T follicular helper cell (primary cell): ENCODE measurements at regions not wholly inside any gene's neighbourhood (a gene's known extent, or its start where the extent isn't known, plus 50 kb on each side); places are given as distances from the start of the nearest gene placed in this dataset.

Experiments
- DNase-seq: peaks from one replicate; pipeline ENCODE4 v3.0.0-alpha.2; 2020; ENCODE audit warnings: low read depth

DNA sequence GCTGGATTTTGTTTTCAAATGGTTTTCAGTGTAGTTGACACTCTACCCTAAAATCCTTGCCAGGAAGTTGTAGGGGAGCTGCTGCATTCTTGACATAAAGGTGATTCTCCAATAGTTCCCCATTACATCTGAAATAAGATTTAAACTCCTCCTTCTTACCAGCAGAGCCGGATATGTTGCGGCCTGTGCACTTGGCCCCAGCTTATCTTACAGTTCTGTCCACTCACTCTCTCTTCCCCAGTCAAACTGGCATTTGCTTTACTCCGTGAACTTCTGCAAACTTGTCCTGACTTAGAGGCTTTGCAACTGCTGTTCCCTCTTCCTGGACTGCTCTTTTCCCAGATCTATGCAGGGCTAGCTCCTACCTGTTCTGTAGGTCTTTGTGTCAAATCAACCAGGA is 929.5 kb downstream of the VRK1 start:
- no peak for DNase-seq

DNA sequence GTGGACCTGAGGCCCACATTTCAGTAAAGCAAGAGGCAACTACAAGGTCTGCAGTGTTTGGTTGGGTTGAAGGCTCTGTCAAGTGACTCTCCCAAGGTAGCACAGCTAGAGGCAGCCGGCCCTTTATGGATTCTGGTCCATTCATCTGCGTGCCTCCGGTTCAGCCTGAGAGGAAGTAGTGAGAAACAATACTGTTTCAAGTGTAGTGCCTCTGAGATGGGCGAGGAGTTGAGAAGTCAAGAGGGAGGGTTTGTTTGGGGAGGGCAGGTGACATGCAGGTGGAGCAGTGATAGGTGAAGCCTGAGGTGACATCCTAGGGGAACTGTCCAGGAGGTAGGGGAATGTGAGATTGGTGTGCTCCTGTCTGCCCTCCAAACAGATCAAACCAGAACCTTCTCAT is 933.5 kb downstream of the VRK1 start:
- no peak for DNase-seq

DNA sequence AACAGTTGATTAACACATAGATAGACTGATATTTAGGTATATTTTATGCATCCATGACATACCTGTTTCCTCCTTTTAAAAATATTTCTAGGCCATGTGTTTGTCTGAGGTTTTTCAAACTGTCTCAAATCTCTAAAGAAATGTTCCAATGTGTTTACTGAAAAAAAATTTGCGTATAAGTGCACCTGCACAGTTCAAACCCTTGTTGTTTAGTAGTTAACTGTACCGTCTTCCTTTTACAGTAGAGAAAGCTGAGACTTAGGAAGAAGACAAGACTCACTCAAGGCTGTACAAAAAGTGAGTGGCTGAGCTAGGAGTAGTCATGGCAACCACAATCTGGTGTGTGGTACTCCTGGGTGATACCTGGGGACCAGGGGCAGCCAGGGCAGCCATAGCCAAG is 934.6 kb downstream of the VRK1 start:
- no peak for DNase-seq

DNA sequence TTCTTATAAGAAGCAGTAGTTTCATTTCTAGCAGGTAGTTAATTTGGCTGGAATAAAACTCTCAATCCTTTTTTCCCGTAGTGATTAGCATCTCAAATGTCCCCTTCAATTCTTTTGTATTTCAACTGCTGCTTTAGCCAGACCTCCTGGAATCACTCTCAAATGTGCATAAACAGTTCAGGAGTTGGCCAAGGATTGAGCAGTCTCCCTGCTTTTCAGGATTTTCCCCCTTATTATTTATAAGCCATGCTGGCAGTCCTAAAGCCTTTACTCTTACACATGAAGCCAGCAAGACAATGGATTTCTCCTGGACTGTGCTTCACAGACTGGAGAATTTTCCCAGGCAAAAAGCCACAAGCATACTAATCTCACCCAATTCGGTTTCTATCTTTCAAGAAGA is 950.1 kb downstream of the VRK1 start:
- DNase-seq, result no peak

DNA sequence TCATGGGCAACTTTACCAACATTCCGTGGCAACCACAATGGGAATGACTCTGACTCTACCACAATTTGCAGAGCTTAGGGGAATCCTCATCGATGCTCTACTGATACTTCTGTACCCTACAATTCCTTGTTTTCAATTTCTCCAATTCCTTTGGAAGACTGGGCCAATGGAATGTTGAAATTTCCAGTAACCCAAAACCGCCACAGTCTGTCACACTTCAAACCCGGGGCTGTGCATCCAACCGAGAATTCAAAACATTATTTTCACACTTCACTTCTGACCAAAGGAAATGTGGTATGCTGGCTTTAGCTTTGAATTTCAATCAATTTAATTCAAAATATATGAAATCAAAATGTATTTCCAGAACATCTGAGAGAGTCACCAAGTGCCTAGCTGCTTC is 951.4 kb downstream of the VRK1 start:
- no peak for DNase-seq

DNA sequence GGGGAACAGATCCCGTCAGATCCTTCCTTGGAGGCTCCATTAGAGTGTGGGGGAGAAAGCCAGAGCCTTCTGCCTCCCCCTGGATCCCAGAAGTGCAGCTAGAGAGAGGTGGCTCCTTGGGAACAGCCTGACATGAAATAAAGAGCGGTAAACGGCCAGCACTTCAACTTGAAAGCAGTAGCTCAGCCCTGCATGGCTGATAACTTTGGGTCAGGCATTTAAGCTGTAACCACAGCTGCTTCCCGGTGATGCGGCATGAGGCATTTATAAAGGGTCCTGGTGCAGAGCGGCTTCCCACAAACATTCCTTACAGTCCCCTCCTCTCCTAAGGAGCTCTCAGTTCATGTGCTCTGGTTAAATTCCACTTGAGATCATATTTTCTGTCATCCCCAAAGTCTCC is 960.3 kb downstream of the VRK1 start:
- no peak for DNase-seq

DNA sequence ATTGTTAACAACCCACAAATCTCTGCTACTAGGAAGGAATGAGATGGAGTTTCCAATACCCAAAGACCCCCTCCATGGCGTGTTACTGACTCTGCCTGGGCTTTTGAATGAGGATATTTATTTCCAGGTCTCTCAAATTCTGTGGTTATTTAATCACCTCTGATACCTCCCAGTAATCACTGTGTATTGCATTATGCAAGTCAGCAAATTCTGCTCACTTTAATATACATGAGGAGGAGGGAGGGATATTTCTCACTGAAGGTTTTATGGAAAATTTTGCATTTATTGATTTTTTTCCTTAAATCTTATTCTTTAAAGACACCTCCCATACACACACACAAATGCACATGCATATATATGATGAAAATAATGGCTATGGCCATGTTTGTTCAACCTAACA is 962.9 kb downstream of the VRK1 start:
- DNase-seq, result no peak

DNA sequence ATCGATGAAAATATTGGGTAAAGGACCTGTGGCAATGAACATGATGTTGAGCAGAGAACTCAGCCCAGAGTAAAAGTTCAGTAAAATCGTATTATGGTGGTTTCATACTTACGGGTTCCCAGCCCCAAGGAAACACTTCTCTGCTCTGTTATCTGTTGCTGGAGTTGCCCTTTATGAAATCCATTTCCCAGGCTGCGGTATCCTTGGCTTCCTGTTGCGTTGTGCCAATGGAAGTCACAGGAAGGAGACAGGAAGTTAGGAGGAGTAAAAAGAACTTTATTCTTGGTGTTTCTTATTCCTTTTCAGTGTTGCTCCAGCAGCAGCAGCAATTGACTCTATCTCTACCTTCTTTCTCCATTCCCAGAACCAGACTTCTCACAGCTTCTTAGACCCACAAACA is 965.2 kb downstream of the VRK1 start:
- no peak for DNase-seq

DNA sequence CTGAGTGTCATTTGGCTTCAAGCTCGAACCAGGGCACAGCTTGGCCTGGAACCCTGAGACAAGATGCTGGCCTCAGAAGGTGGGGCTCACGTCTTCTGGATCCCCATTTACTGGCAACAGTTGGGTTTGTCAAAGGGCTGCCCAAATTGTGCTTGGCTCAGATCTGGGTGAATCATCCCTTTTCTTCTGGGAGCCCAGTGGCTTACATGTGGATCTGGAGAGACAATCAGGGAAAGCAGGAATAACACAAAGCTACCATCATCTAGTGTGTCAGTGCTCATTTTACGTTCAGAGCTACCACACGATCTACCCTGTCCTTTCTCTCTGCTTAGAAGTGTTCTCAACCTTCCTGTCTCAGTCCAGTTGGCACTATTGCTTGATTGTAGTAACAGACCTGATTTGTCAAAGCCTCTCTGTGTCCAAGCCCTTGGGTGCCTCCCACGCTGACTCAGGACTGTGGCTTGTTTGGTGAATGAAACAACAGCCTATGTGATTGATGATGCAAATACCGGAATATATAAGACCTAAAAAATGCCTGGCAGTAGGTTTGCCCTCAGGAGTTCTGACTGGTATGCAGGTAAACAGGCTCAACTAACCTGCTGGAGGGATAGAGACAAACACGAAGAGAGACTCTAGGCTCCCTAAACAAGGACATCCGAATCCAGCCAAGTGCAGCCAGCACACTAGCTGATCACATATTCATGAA is 974.3 kb downstream of the VRK1 start:
- no peak for DNase-seq

DNA sequence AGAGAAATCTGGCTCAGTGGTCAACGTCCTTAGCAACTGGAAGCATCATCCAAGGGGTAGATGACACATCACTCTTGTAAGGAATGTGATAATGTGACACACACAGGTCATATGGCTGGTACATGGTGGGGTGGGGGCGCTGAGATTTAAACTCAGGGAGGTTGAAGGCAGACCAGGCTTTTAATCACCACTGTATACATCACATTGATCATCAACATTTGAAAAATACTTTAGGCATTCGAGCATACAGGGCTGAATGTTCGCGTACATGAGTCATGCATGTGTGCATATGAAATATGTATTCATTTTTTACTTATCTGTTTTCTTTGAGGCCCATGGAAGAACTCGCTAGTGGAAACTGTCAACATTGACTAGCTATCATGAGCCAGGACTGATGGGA is 976.4 kb downstream of the VRK1 start:
- DNase-seq, result no peak

DNA sequence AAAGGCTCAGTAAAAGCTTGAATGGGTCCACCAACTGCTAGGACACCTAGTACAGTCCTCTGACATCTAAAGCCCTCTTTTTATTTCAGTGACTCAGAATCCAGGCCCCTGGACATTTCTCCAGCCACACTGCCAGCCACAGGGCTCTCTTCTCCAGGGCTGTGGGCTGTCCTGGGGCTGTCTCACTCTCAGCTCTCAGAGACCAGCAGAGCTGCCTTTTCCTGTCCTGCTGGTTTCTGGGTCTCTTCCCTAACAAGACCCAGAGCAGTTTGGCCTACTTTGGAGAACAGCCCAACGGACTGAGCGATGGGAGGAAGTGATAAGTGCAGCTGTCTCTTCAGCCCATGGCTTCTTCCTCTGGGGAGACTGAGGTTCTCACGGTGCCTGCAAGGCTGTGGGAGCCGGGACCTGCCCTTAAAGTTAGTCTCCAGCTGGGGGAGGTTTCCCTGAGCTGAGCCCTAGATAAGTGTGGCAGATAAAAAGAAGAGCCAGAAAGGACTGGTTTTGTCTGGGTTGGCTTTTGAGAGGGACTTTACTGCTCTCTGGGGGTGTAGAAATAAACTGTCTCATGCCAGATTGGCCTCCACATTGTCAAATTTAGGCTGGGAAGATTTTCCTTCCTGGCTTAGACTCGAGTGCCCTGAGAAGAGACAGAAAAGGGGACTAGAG is 979.8 kb downstream of the VRK1 start:
- no peak for DNase-seq

DNA sequence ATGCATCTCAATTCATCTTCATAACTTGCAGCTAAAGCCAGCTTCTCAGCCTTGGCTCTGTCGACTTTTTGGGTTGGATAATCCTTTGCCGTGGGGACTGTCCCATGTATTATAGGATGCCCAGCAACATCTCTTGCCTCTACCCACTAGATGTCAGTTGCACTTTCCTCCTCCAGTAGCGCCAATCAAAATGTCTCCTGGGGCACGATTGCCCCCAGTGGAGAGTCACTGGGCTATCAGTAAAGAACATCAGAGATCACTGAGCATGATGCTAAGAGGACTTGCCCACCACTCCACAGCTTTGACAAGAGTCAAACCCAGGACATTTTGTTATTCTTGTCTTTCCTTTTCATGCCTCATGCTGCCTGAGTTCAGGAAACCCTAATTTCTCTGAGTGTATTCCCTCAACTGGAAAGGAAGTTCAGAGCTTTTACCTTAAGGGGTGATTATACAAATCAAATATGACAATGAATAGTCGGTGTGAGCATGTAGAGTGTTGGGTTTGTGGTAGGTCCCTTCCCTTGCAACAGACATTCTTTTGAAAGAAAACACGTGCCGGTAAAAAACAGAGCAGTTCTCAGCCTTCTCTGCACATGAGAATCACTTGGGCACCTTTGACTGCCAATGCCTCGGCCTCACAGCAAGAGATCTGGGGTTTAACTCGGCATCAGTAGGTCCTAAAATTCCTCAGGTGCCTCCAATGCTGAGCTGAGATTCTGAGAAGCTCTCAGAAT is 980.6 kb downstream of the VRK1 start:
- no peak for DNase-seq

DNA sequence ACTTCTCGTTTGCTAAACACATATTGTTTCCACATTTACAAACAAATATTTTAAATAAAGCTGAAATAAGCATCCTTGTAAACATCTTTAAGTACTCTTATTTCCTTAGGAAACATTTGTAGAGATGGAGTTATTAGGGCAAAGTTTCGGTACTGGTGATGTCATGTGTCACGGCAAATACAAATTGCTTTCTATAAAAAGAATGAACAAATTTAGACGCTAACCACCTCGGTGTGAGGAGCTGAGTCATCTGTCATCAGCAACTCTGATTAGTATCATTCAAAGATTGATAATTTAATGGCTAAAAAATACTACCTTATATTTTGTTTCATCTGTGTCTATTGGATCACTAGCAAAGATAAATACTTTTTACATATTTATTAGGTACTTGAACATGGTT is 982.0 kb downstream of the VRK1 start:
- no peak for DNase-seq

DNA sequence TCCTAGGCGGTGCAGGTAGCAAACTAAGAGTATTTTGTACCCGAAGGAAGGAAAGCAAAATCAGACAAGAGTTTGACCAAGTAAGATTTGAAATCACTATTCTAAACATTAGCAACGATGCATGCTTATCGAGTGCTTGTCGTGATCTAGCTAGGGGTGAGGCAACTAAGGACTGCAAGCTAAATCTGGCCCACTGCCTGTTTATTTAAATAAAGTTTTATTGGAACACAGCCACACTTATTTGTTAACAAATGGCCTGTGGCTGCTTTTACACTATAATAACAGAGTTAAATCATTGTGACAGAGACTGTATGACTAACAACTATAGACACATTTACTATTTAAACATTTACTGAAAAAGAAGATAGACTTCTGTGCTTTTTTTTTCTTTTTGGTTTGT is 983.6 kb downstream of the VRK1 start:
- DNase-seq, result no peak

DNA sequence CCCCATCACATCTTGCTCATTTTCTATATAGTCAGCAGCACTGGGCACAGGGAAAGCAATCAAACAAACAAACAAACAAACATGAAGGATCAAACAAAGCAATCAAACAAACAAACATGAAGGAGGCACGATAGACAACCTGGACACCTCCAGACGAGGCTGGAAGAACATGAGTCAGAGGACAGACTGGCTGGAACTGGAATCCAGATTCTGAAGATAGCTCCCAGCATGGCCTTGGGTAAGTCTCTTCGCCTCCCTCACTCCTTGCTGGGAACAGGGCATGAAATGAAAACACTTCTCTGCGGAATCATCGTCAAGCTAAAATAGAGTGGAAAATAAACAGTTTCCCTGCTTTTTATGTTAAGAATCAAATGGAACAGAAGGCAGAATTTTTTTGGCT is 984.8 kb downstream of the VRK1 start:
- no peak for DNase-seq

DNA sequence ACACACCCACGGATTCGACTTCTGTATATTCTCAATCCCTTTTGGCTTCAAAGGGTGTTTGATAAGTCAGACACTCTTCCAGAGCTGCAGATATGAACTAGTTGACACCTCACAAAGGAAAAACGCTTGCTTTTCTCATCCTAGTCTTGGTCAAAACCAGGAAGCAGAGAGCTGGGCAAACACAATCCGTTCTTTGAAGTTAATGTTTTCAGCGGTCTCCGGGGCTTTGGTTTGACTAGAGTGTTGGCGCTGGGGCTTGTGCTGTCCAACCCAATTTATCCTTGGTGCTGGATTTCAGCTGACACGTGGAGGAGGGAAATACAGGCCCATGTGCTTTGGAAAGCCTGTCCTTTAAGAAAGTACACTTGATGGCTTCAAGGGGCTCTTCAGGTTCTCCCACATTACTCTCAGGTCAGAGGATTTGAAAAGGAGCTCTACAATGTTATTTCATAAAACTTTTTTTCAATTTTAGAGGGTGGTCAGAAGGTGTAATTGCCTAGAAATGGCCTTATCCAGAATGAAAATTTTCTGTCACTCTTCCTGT is 985.8 kb downstream of the VRK1 start:
- DNase-seq, result no peak

DNA sequence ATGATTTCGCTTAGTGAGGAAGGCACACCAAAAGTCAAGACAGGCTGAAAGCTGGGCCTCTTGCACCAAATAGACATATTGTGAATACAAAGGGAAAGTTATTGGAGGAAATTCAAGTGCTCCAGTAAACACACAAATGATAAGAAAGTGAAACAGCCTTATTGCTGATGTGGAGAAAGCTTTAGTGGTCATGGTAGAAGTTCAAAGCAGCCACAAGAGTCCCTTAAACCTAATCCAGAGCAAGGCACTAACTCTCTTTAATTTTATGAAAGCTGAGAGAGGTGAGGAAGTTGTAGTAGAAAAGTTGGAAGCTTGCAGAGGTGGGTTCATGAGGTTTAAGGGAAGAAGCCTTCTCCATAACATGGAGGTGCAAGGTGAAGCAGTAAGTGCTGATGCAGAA is 988.3 kb downstream of the VRK1 start:
- DNase-seq, result no peak

DNA sequence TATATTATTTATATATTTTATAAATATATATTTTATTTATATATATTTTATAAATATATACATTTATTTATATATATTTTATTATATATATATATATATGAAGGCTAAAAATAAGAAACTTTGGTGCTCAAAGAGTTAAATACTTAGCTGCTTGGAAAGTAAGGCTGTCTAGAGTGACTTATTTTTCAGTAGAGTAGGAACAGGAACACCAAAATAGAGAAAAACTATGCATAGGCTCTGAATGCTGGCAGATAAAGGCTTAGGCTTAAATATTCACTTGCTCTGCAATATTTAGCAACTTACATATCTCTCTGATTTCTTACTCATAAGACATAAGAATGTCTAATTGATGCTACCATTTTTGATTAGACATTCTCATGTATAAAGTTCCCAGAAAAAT is 991.2 kb downstream of the VRK1 start:
- no peak for DNase-seq

DNA sequence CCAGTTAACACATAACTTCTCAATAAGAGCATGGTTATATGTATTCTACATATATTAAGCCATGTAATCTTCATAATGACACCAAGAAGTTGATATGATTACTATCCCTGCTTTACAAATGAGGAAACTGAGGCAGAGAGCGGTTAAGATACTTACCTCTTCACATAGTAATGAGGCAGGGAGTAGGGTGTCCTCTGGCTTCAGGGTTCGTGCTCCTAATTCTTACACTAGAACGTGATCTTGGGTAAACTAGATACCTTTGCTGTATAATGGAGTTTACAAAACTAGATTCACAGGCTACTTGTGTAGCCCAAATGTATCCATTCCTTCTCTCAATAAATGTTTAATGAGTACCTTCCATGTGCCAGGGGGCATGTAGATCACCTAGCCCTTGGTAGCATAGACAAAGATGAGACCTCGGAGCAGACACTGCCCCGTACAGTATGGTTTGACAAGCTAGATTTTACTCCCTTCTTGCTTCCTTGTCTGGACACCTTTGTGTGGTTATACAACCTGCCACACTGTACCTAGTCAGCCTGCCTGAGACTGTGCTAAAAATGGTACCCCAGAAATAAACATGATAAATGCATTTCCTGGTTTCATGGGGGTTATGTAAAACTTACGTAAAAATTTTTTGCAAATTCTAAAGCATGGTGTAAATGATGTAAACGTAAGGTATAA is 991.8 kb downstream of the VRK1 start:
- no peak for DNase-seq

DNA sequence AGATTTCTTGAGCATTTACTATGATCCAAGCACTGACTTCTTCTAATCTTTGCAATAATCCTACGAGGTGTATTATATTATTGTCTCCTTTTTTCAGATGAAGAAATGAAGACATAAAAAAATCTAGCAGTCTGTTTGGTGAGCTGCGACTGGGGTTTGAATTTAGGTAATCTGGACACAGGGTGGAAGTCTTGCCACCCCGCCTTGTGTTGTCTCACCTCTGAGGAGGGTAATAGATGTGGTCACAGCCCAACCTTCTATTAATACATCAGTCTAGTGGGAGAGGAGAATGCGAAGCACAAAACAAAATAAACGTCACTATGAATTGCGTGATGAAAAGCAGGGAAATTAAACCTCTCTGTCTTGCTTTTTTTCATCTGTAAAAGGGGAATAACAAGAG is 993.9 kb downstream of the VRK1 start:
- no peak for DNase-seq

DNA sequence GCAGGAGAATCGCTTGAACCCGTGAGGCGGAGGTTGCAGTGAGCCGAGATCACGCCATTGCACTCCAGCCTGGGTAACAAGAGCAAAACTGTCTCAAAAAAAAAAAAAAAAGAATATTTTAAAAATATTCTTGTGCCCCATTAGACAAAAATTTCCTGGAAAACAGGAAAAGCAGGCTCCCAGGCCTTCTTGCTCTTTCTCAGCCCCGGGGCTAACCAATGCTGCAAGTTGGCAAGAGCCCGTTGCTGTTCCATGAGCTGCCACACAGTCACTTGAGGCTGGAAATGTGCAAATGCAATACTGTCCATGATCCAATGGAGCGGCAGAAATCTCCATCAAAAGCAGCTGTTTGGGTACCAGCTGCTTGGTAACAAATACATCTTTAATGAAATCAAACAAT is 994.7 kb downstream of the VRK1 start:
- no peak for DNase-seq

DNA sequence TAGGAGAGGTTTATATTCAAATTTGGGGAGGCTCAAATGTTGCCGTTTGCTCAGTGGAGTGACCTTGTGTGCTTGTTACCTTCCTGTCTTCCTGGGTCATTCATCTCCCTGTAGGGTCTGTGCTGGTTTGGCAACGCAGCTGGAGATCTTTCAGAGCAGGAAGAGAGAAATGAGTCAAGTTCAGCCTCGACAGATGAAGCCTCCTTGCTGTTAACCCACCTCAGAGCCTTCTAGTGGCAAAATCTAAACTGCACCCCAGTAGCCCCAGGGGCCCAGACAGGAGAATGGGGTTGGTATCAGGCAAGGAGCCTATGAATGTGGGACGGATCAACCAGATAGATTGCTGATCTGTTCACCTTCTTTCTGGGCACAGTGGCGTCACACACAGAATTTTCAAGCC is 999.3 kb downstream of the VRK1 start:
- no peak for DNase-seq

DNA sequence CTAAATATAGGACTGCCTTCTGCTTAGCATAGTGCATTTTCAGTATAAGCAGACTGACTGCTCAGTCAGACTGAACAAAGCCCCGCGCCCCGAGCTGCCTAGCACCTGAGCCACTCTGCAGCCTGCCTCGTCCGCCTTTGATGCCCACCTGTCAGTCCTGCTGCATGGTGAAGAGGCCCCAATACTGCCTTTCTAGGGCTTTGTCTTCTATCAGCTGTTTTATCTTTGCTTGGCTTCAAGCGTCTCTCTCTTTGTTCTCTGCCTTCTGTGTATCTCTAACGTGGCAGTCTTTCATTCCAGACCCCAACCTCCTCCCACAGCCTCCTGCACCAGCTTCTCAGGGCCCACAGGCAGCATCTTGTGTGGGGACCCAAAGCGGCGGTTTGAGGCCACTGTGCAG is 1001.0 kb downstream of the VRK1 start:
- DNase-seq, result no peak
